K562 (cell line): ENCODE measurements at regions not wholly inside any gene's neighbourhood (a gene's known extent, or its start where the extent isn't known, plus 50 kb on each side); places are given as distances from the start of the nearest gene placed in this dataset.

ENCODE experiments used
- ATAC-seq: fragments of 200-7000 bp; cut with Tn5 transposase; 3 replicates; pipeline ENCODE4 v1.9.1; 2020; ENCODE audit warnings: moderate library complexity
- BruUV-seq: library from RNA; stranded (reverse); fragments of 400-500 nt; replicated peaks from 2 replicates; lab custom pipeline; 2021; lab: Mats Ljungman, UMichigan
- CTCF ChIA-PET: fragments of 300-600 bp; formaldehyde crosslinking; extraction: SDS; loops from one replicate; lab custom pipeline; 2021; ENCODE audit warnings: low intra/inter-chr PET ratio; lab: Yijun Ruan, JAX
- POLR2A ChIA-PET: fragments of 300-600, 350-650 bp; sonication (Branson Sonifier 250); formaldehyde crosslinking; extraction: SDS; loops from one replicate; lab custom pipeline; 2021; ENCODE audit warnings: antibody characterized with exemption, inconsistent platforms; lab: Yijun Ruan, JAX
- DNase-seq, 4 experiments: peaks; one replicate each; pipeline versions ENCODE4 v3.0.0 to v3.0.0-alpha.2; 2011 to 2018; ENCODE audit warnings: low spot score in 3 of 4, mixed read lengths in 3 of 4; ENCODE audit errors: extremely low read depth in 1 of 4
- FAIRE-seq: peaks from 2 replicates; lab custom pipeline; 2011; peaks lifted over from hg19 to GRCh38; lab: Jason Lieb, UNC
- H2AFZ ChIP-seq: 2 replicates; pipeline ENCODE4 v1.6.0; 2011; ENCODE audit warnings: low read depth, low read length, control low read depth, inconsistent platforms
- H3K27ac ChIP-seq: fragments of 200-600 bp; 3 replicates; pipeline ENCODE4 v1.8.0; 2011; ENCODE audit warnings: low read depth, mild to moderate bottlenecking, control low read depth, inconsistent platforms, low read length, moderate library complexity, mixed read lengths; ENCODE audit errors: extremely low read depth
- H3K27me3 ChIP-seq, 2 experiments: fragments of 300-600 bp in 1 of 2; 2 replicates in 1 of 2; 3 replicates in 1 of 2; pipeline versions ENCODE4 v1.6.0 to v1.8.0; 2011; ENCODE audit warnings: inconsistent platforms in 2 of 2, low read length in 2 of 2, mild to moderate bottlenecking in 1 of 2, mixed read lengths in 1 of 2, moderate library complexity in 1 of 2; ENCODE audit not compliant: control insufficient read depth in 2 of 2, insufficient read depth in 2 of 2
- H3K36me3 ChIP-seq: fragments of 300-600 bp; 3 replicates; pipeline ENCODE4 v1.8.0; 2011; ENCODE audit warnings: mild to moderate bottlenecking, low read length, inconsistent platforms; ENCODE audit not compliant: control insufficient read depth, insufficient read depth
- H3K4me1 ChIP-seq, 2 experiments: fragments of 200-600 bp in 1 of 2; replicated peaks in 1 of 2; 2 replicates in 1 of 2; 3 replicates in 1 of 2; pipeline versions ENCODE4 v1.5.1 to v1.8.0; 2011; ENCODE audit warnings: inconsistent platforms in 2 of 2, low read length in 2 of 2, mild to moderate bottlenecking in 1 of 2, mixed read lengths in 1 of 2, moderate library complexity in 1 of 2; ENCODE audit not compliant: control insufficient read depth in 2 of 2, insufficient read depth in 2 of 2
- H3K4me2 ChIP-seq: 2 replicates; pipeline ENCODE4 v1.6.1; 2011; ENCODE audit warnings: low read length, control low read depth, inconsistent platforms, mixed read lengths; ENCODE audit not compliant: insufficient read depth
- H3K4me3 ChIP-seq: fragments of 200-600 bp; sonication (generic), shearing (Covaris generic); 2 replicates; pipeline ENCODE4 v1.5.1; 2016; ENCODE audit warnings: control low read depth, inconsistent platforms
- H3K79me2 ChIP-seq: fragments of 200-600 bp; 3 replicates; pipeline ENCODE4 v1.8.0; 2011; ENCODE audit warnings: low read length, inconsistent platforms; ENCODE audit not compliant: control insufficient read depth, insufficient read depth
- H3K9ac ChIP-seq, 2 experiments: 2 replicates each; pipeline versions ENCODE4 v1.6.0 to v1.6.1; 2011; ENCODE audit warnings: low read depth in 2 of 2, low read length in 2 of 2, control low read depth in 1 of 2, inconsistent platforms in 1 of 2, mild to moderate bottlenecking in 1 of 2, mixed read lengths in 1 of 2; ENCODE audit not compliant: insufficient read depth in 1 of 2
- H3K9me1 ChIP-seq: one replicate; pipeline ENCODE4 v1.6.0; 2011; ENCODE audit warnings: inconsistent platforms, mild to moderate bottlenecking, low read length, moderate library complexity; ENCODE audit not compliant: control insufficient read depth, insufficient read depth
- H3K9me3 ChIP-seq: replicated peaks from 2 replicates; pipeline ENCODE4 v1.5.1; 2011; ENCODE audit warnings: low read depth, low read length, inconsistent platforms; ENCODE audit not compliant: control insufficient read depth, insufficient read depth
- H4K20me1 ChIP-seq: replicated peaks from 2 replicates; pipeline ENCODE4 v1.6.1; 2011; ENCODE audit warnings: low read length, inconsistent platforms, mixed read lengths; ENCODE audit not compliant: control insufficient read depth, insufficient read depth
- BRF2 ChIP-seq: IDR thresholded peaks from 3 replicates; pipeline ENCODE4 v1.6.1; 2011; ENCODE audit warnings: borderline replicate concordance, mild to moderate bottlenecking; ENCODE audit not compliant: insufficient read length, insufficient read depth
- CAMTA2 ChIP-seq: fragments of 250-450 bp; sonication (Bioruptor Pico); conservative IDR thresholded peaks from 2 replicates; pipeline ENCODE4 v1.5.1; 2022
- ELF4 ChIP-seq: fragments of 450-650 bp; formaldehyde crosslinking; IDR thresholded peaks from 2 replicates; pipeline ENCODE4 v1.4.0; 2022; ENCODE audit warnings: missing genetic modification characterization
- EP400 ChIP-seq: fragments of 450-650 bp; IDR thresholded peaks from 2 replicates; pipeline ENCODE4 v1.6.1; 2017; ENCODE audit warnings: antibody characterized with exemption, mild to moderate bottlenecking, moderate library complexity
- GABPA ChIP-seq: fragments of 200-800 bp; sonication (Bioruptor generic); conservative IDR thresholded peaks from 2 replicates; pipeline ENCODE4 v1.6.1; 2016; ENCODE audit warnings: low read depth, missing genetic modification characterization, missing compliant biosample characterization
- HDAC1 ChIP-seq, 2 experiments: fragments of 450-650 bp; IDR thresholded peaks; 2 replicates each; pipeline ENCODE4 v1.6.1; 2016 to 2017; ENCODE audit warnings: inconsistent platforms in 1 of 2, mild to moderate bottlenecking in 1 of 2, moderate library complexity in 1 of 2
- IFI16 ChIP-seq: fragments of 250-450 bp; sonication (Bioruptor Pico); IDR thresholded peaks from 2 replicates; pipeline ENCODE4 v2.1.2; 2022; ENCODE audit warnings: mild to moderate bottlenecking, inconsistent platforms
- KDM5B ChIP-seq: fragments of 200-600 bp; sonication (generic); IDR thresholded peaks from 2 replicates; pipeline ENCODE4 v1.6.1; 2012; ENCODE audit warnings: low read depth, mild to moderate bottlenecking, moderate library complexity, low read length, control low read depth, inconsistent platforms; ENCODE audit not compliant: insufficient replicate concordance
- MXD1 ChIP-seq: fragments of 250-450 bp; sonication (Bioruptor Pico); IDR thresholded peaks from 2 replicates; pipeline ENCODE4 v1.8.0; 2021; ENCODE audit warnings: borderline replicate concordance, mild to moderate bottlenecking, moderate library complexity; ENCODE audit not compliant: poor library complexity, severe bottlenecking
- NR3C1 ChIP-seq: sonication (generic); formaldehyde crosslinking; IDR thresholded peaks from 2 replicates; pipeline ENCODE4 v1.8.1; 2022; ENCODE audit warnings: missing genetic modification reagents
- SMAD4 ChIP-seq: fragments of 250-450 bp; sonication (Bioruptor Pico); conservative IDR thresholded peaks from 2 replicates; pipeline ENCODE4 v1.8.0; 2021; ENCODE audit warnings: inconsistent platforms, mild to moderate bottlenecking, moderate library complexity
- SNAPC5 ChIP-seq: fragments of 250-450 bp; sonication (Bioruptor Pico); IDR thresholded peaks from 2 replicates; pipeline ENCODE4 v1.8.0; 2021; ENCODE audit warnings: moderate library complexity, mild to moderate bottlenecking, inconsistent platforms
- ZNF280A ChIP-seq: fragments of 450-650 bp; IDR thresholded peaks from 2 replicates; pipeline ENCODE4 v1.6.1; 2018; ENCODE audit warnings: mild to moderate bottlenecking, low read depth; ENCODE audit not compliant: partially characterized antibody
- ZNF408 ChIP-seq: fragments of 250-450 bp; sonication (Bioruptor Pico); IDR thresholded peaks from 2 replicates; pipeline ENCODE4 v1.4.0; 2020; ENCODE audit warnings: low read depth, mild to moderate bottlenecking, moderate library complexity
- ZNF644 ChIP-seq: fragments of 200-800 bp; sonication (Bioruptor generic); IDR thresholded peaks from 2 replicates; pipeline ENCODE4 v1.6.1; 2016; ENCODE audit warnings: low read depth, missing genetic modification characterization, missing compliant biosample characterization
- ZNF76 ChIP-seq: fragments of 250-450 bp; sonication (Bioruptor Pico); IDR thresholded peaks from 2 replicates; pipeline ENCODE4 v1.4.0; 2020; ENCODE audit warnings: mild to moderate bottlenecking, moderate library complexity, borderline replicate concordance
- WGBS: fragments of 100-300 bp; shearing (Covaris generic); methylation state at CpG from one replicate; pipeline ENCODE4 v1.1.6; 2016; ENCODE audit warnings: low coverage, mixed read lengths; ENCODE audit not compliant: insufficient coverage; ENCODE audit errors: missing lambda C conversion rate; 5-methylcytosine and 5-hydroxymethylcytosine counted together
- in situ Hi-C: fragments of 300-500 bp; cut with MboI; formaldehyde crosslinking; loops from 4 replicates; pipeline ENCODE4 v1.15.0; 2018; ENCODE audit warnings: inconsistent platforms, mixed read lengths
- intact Hi-C: fragments of 100-400 bp; cut with micrococcal nuclease; formaldehyde crosslinking; loops from 2 replicates; pipeline ENCODE4 v1.14.2; 2022
- TF ChIP-seq, protein P1 (sequence below): sonication (generic); formaldehyde crosslinking; IDR thresholded peaks from 2 replicates; pipeline ENCODE4 v1.8.1; 2022; ENCODE audit warnings: missing genetic modification reagents

DNA sequence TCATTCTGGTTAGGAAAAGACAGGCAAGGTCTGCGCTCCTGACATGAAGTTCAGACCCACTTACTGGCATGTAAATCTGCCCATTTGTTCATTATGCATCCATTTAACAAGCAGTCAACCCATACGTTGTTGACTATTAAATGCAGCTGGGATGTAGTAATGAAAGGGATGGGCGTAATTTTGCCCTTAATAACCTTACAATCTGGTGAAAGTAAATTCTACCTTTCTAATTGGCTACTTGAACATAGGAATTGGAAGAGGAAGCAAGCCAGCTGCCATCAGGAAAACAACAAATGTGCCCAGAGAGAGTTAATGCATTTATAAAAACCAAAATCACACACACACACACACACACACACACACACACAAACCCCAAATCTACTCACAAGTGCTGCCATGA lies 170.2 kb upstream of the PITRM1 start (continued):
- no peak for TF ChIP-seq HDAC1 (IDR thresholded peaks at IDR 0.05)
- TF ChIP-seq GABPA (tag), result no peak
- no peak for TF ChIP-seq IFI16 (CRISPR knock-in tag)
- no peak for TF ChIP-seq SNAPC5

GRCh38 chr10:3340127-3340730 lies 167.6 kb upstream of the PITRM1 start:
- Histone ChIP-seq H3K27ac (no peak overlapping the region), H2AFZ (no peak overlapping the region), H3K9ac (no peak overlapping the region), H3K27me3 (peaks cover 15 to 24% of the 10 kb centered on the region in 2 experiments), H3K4me3 (no peak overlapping the region), H3K4me2 (no peak overlapping the region), H3K4me1 (no peaks in the 10 kb centered on the region), H3K9me3 (no peaks in the 10 kb centered on the region), H4K20me1 (peaks cover 19% of the 10 kb centered on the region), H3K9me1 (no peaks in the 10 kb centered on the region), H3K36me3 (no peaks in the 10 kb centered on the region), H3K79me2 (no peaks in the 10 kb centered on the region)
- ChIA-PET POLR2A (no interaction called here), CTCF (no interaction called here)
- ATAC-seq (no peak), DNase-seq (no peak), FAIRE-seq (no peak)
- intact Hi-C loops, result no loop called here
- TF ChIP-seq ZNF280A, result no peak
- TF ChIP-seq ZNF408 (CRISPR knock-in tag), result no peak
- no peak for TF ChIP-seq CAMTA2 (CRISPR knock-in tag)
- no peak for TF ChIP-seq BRF2
- no peak for TF ChIP-seq ELF4
- TF ChIP-seq SMAD4 (CRISPR knock-in tag), result no peak
- TF ChIP-seq ZNF644 (tag), result no peak
- no peak for TF ChIP-seq ZNF76 (CRISPR knock-in tag)
- no peak for TF ChIP-seq NR3C1
- TF ChIP-seq KDM5B, result no peak
- TF ChIP-seq, protein P1, sequence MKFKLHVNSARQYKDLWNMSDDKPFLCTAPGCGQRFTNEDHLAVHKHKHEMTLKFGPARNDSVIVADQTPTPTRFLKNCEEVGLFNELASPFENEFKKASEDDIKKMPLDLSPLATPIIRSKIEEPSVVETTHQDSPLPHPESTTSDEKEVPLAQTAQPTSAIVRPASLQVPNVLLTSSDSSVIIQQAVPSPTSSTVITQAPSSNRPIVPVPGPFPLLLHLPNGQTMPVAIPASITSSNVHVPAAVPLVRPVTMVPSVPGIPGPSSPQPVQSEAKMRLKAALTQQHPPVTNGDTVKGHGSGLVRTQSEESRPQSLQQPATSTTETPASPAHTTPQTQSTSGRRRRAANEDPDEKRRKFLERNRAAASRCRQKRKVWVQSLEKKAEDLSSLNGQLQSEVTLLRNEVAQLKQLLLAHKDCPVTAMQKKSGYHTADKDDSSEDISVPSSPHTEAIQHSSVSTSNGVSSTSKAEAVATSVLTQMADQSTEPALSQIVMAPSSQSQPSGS (CRISPR knock-in tag), result no peak
- TF ChIP-seq EP400, result no peak
- TF ChIP-seq MXD1 (CRISPR knock-in tag), result no peak
- no TSS peak for BruUV-seq
- WGBS, result 24% methylated on average over 11 of the region's 11 CpGs
- in situ Hi-C loops, result no loop called here
